ENCODE measurements at regions not wholly inside any gene's neighbourhood (a gene's known extent, or its start where the extent isn't known, plus 50 kb on each side); places are given as distances from the start of the nearest gene placed in this dataset.

DNA sequence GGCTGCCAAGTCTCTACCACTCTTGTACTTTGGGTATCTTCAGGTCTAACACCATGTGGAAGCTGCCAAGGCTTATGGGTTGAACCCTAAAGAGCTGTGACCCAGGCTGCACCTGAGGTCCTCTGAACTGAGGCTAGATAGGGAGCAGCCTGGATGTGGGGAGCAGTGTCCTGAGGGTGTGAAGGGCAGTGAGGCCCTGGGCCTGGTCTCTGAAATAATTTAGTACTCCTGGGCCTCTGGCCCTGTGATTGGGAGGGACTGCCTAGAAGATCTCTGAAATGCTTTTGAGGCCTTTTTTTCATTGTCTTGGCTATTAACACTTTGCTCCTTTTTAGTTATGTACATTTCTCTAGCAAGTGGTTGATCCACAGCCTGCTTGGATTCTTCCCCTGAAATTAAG lies 847.2 kb upstream of the B3GALT2 start:
- no peak overlapping the region for H3K9ac ChIP-seq (ENCODE audit: control insufficient read depth, insufficient read depth, low read length)
- no peak for DNase-seq (ENCODE audit: low read depth, low spot score)
- no peak overlapping the region for H3K4me3 ChIP-seq
- no peaks in the 10 kb centered on the region for H4K20me1 ChIP-seq (ENCODE audit: control insufficient read depth, insufficient read depth)
- no TSS peak for BruUV-seq (replicated peaks)
- CTCF ChIA-PET: no interaction called here
- no peak overlapping the region for H3K27ac ChIP-seq (ENCODE audit: control insufficient read depth, insufficient read depth)
- intact Hi-C loops (cut with micrococcal nuclease; ENCODE audit: unreplicated experiment): no loop called here
- no peaks in the 10 kb centered on the region for H3K27me3 ChIP-seq (replicated peaks in 1 of 2; ENCODE audit: control insufficient read depth in 2 of 2, insufficient read depth in 2 of 2, low read length in 1 of 2)
- H3K79me2 ChIP-seq (ENCODE audit: control insufficient read depth, insufficient read depth, low read length): no peaks in the 10 kb centered on the region
- no peaks in the 10 kb centered on the region for H3K4me1 ChIP-seq (ENCODE audit: control insufficient read depth, insufficient read depth, low read length)
- no peak overlapping the region for H2AFZ ChIP-seq (ENCODE audit: control insufficient read depth, low read depth, low read length)
- H3K4me2 ChIP-seq (ENCODE audit: control insufficient read depth, insufficient read depth): no peak overlapping the region
- in situ Hi-C loops (cut with MboI): no loop called here
- no peak for FAIRE-seq
- SMC1A ChIA-PET (ENCODE audit: uncharacterized antibody, unreplicated experiment): interaction anchor here (0.6 kb wide), 1 partner anchor 1080 kb away, joined by 3 read pairs; no protein-coding TSS in a partner anchor
- ATAC-seq: no peak
- RAD21 ChIA-PET (ENCODE audit: unreplicated experiment): no interaction called here
- TF ChIP-seq SMAD5 (IDR thresholded peaks at IDR 0.05; ENCODE audit: low read depth) (no peak), FOXM1 (IDR thresholded peaks at IDR 0.05; ENCODE audit: low read depth, low read length) (no peak), ASH2L (IDR thresholded peaks at IDR 0.05; ENCODE audit: borderline replicate concordance, low read depth) (no peak), CREB1 (IDR thresholded peaks at IDR 0.05; ENCODE audit: low read depth) (no peak), TCF3 (IDR thresholded peaks at IDR 0.05; ENCODE audit: borderline replicate concordance, insufficient read depth, low read depth, low read length) (no peak), CREM (IDR thresholded peaks at IDR 0.05; ENCODE audit: low read depth) (no peak), CBFB (IDR thresholded peaks at IDR 0.05; ENCODE audit: low read depth) (no peak), GATAD2B (conservative IDR thresholded peaks at IDR 0.05; ENCODE audit: low read depth) (no peak), SUZ12 (IDR thresholded peaks at IDR 0.05; ENCODE audit: unreplicated experiment) (no peak), NBN (IDR thresholded peaks at IDR 0.05) (no peak), MEF2A (IDR thresholded peaks at IDR 0.05; ENCODE audit: insufficient read depth, low read depth, low read length) (no peak)
- H3K36me3 ChIP-seq (ENCODE audit: control insufficient read depth in 2 of 2, insufficient read depth in 2 of 2, low read length in 1 of 2): no peaks in the 10 kb centered on the region
- POLR2A ChIA-PET: no interaction called here
- no peaks in the 10 kb centered on the region for H3K9me3 ChIP-seq (replicated peaks; ENCODE audit: control insufficient read depth, insufficient read depth, low read length)

DNA sequence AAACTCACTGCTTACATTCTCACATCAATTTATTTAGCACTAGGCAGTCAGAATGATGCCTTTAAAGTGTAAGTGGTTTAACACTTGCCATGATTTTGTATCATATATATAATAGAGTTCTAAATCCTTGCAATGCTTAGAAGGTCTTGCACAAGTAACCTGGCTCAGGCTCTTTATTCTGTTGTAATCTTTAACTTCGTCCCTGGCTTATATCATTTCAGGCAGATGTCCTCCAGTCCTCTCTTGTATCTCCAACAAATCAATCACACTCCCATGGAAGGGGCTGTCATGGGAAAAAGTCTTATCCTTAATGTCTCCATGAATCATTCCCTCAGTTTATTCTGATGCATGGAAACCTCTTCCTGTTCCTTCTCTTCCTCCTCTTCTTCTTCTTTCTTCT lies 841.6 kb upstream of the B3GALT2 start:
- intact Hi-C loops (cut with micrococcal nuclease; ENCODE audit: unreplicated experiment): no loop called here
- H3K4me2 ChIP-seq (ENCODE audit: control insufficient read depth, insufficient read depth): no peak overlapping the region
- TF ChIP-seq SREBF1 (IDR thresholded peaks at IDR 0.05; ENCODE audit: low read length) (no peak), MYB (IDR thresholded peaks at IDR 0.05; ENCODE audit: borderline replicate concordance, low read depth, low read length) (no peak), MEF2B (IDR thresholded peaks at IDR 0.05; ENCODE audit: partially characterized antibody, poor library complexity, severe bottlenecking) (no peak), WRNIP1 (IDR thresholded peaks at IDR 0.05; ENCODE audit: borderline replicate concordance, low read depth, low read length) (no peak), NR2C2 (IDR thresholded peaks at IDR 0.05; ENCODE audit: borderline replicate concordance, control insufficient read depth, insufficient read length, low read depth) (no peak)
- TF ChIP-seq, protein P1, sequence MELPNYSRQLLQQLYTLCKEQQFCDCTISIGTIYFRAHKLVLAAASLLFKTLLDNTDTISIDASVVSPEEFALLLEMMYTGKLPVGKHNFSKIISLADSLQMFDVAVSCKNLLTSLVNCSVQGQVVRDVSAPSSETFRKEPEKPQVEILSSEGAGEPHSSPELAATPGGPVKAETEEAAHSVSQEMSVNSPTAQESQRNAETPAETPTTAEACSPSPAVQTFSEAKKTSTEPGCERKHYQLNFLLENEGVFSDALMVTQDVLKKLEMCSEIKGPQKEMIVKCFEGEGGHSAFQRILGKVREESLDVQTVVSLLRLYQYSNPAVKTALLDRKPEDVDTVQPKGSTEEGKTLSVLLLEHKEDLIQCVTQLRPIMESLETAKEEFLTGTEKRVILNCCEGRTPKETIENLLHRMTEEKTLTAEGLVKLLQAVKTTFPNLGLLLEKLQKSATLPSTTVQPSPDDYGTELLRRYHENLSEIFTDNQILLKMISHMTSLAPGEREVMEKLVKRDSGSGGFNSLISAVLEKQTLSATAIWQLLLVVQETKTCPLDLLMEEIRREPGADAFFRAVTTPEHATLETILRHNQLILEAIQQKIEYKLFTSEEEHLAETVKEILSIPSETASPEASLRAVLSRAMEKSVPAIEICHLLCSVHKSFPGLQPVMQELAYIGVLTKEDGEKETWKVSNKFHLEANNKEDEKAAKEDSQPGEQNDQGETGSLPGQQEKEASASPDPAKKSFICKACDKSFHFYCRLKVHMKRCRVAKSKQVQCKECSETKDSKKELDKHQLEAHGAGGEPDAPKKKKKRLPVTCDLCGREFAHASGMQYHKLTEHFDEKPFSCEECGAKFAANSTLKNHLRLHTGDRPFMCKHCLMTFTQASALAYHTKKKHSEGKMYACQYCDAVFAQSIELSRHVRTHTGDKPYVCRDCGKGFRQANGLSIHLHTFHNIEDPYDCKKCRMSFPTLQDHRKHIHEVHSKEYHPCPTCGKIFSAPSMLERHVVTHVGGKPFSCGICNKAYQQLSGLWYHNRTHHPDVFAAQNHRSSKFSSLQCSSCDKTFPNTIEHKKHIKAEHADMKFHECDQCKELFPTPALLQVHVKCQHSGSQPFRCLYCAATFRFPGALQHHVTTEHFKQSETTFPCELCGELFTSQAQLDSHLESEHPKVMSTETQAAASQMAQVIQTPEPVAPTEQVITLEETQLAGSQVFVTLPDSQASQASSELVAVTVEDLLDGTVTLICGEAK (IDR thresholded peaks at IDR 0.05; ENCODE audit: borderline replicate concordance): no peak

More for the DNA sequence above, 841.6 kb upstream of the B3GALT2 start:
- no peaks in the 10 kb centered on the region for H3K79me2 ChIP-seq (ENCODE audit: control insufficient read depth, insufficient read depth, low read length)
- no peaks in the 10 kb centered on the region for H3K9me3 ChIP-seq (replicated peaks; ENCODE audit: control insufficient read depth, insufficient read depth, low read length)
- no peaks in the 10 kb centered on the region for H4K20me1 ChIP-seq (ENCODE audit: control insufficient read depth, insufficient read depth)
- CTCF ChIA-PET: no interaction called here
- H2AFZ ChIP-seq (ENCODE audit: control insufficient read depth, low read depth, low read length): no peak overlapping the region
- SMC1A ChIA-PET (ENCODE audit: uncharacterized antibody, unreplicated experiment): no interaction called here
- ATAC-seq (no peak), DNase-seq (ENCODE audit: low read depth, low spot score) (no peak), FAIRE-seq (no peak)
- in situ Hi-C loops (cut with MboI): no loop called here
- RAD21 ChIA-PET (ENCODE audit: unreplicated experiment): no interaction called here
- H3K27ac ChIP-seq (ENCODE audit: control insufficient read depth, insufficient read depth): no peak overlapping the region
- POLR2A ChIA-PET: no interaction called here
- H3K36me3 ChIP-seq (ENCODE audit: control insufficient read depth in 2 of 2, insufficient read depth in 2 of 2, low read length in 1 of 2): no peaks in the 10 kb centered on the region
- H3K27me3 ChIP-seq (replicated peaks in 1 of 2; ENCODE audit: control insufficient read depth in 2 of 2, insufficient read depth in 2 of 2, low read length in 1 of 2): no peaks in the 10 kb centered on the region
- no peaks in the 10 kb centered on the region for H3K4me1 ChIP-seq (ENCODE audit: control insufficient read depth, insufficient read depth, low read length)
- H3K9ac ChIP-seq (ENCODE audit: control insufficient read depth, insufficient read depth, low read length): no peak overlapping the region
- BruUV-seq (replicated peaks): no TSS peak
- 0% methylated on average over 1 of the region's 1 CpG for WGBS (ENCODE audit: insufficient coverage, insufficient replicate concordance, low lambda C conversion rate, missing lambda C conversion rate)
- no peak overlapping the region for H3K4me3 ChIP-seq
